NT2/D1 (cell line): ENCODE measurements at regions not wholly inside any gene's neighbourhood (a gene's known extent, or its start where the extent isn't known, plus 50 kb on each side); places are given as distances from the start of the nearest gene placed in this dataset.

Source experiments
- DNase-seq: peaks from one replicate; pipeline ENCODE4 v3.0.0-alpha.2; 2011; ENCODE audit warnings: low read depth, low spot score
- H3K27me3 ChIP-seq: 2 replicates; pipeline ENCODE4 v1.6.0; 2011; ENCODE audit warnings: mild to moderate bottlenecking; ENCODE audit not compliant: insufficient read length, insufficient read depth
- H3K36me3 ChIP-seq: 2 replicates; pipeline ENCODE4 v1.6.1; 2011; ENCODE audit warnings: mild to moderate bottlenecking, low read length, mixed read lengths; ENCODE audit not compliant: insufficient read depth, insufficient read length
- H3K4me1 ChIP-seq: 2 replicates; pipeline ENCODE4 v1.5.1; 2011; ENCODE audit not compliant: insufficient read depth, insufficient read length
- H3K4me3 ChIP-seq: 2 replicates; pipeline ENCODE4 v1.5.1; 2011; ENCODE audit warnings: low read depth; ENCODE audit not compliant: insufficient read length
- H3K9ac ChIP-seq: 2 replicates; pipeline ENCODE4 v1.6.0; 2011; ENCODE audit warnings: low read depth; ENCODE audit not compliant: insufficient read length
- H3K9me3 ChIP-seq: 2 replicates; pipeline ENCODE4 v1.5.1; 2011; ENCODE audit warnings: mild to moderate bottlenecking, low read length; ENCODE audit not compliant: insufficient read depth
- SUZ12 ChIP-seq: IDR thresholded peaks from 2 replicates; pipeline ENCODE4 v1.6.1; 2011; ENCODE audit not compliant: insufficient read length, insufficient read depth; ENCODE audit errors: extremely low read depth
- YY1 ChIP-seq: IDR thresholded peaks from 2 replicates; pipeline ENCODE4 v1.6.1; 2011; ENCODE audit not compliant: insufficient read length, insufficient read depth
- ZNF274 ChIP-seq: IDR thresholded peaks from 2 replicates; pipeline ENCODE4 v1.6.1; 2011; ENCODE audit warnings: mild to moderate bottlenecking, low read depth, low read length

GRCh38 chrY:7810359-7810758 is 898.8 kb upstream of the AMELY start:
- Histone ChIP-seq H3K9me3 (no peaks in the 10 kb centered on the region), H3K4me3 (no peak overlapping the region), H3K36me3 (no peaks in the 10 kb centered on the region), H3K9ac (no peak overlapping the region), H3K27me3 (no peaks in the 10 kb centered on the region), H3K4me1 (no peaks in the 10 kb centered on the region)
- TF ChIP-seq SUZ12, result no peak
- TF ChIP-seq ZNF274, result no peak
- TF ChIP-seq YY1, result no peak
- DNase-seq, result no peak

- DNase-seq, result no peak
- TF ChIP-seq YY1 (no peak), SUZ12 (no peak), ZNF274 (no peak)
- H3K4me1 ChIP-seq, result no peaks in the 10 kb centered on the region
Measured at GRCh38 chrY:7807516-7807870, 895.9 kb upstream of the AMELY start.

GRCh38 chrY:7806592-7807515 is 895.3 kb upstream of the AMELY start:
- no peak for DNase-seq
- Histone ChIP-seq H3K4me3 (no peak overlapping the region), H3K27me3 (no peaks in the 10 kb centered on the region), H3K9ac (no peak overlapping the region), H3K36me3 (no peaks in the 10 kb centered on the region), H3K4me1 (no peaks in the 10 kb centered on the region), H3K9me3 (no peaks in the 10 kb centered on the region)
- TF ChIP-seq YY1, result no peak
- TF ChIP-seq SUZ12, result no peak
- no peak for TF ChIP-seq ZNF274

More at GRCh38 chrY:7807516-7807870, 895.9 kb upstream of the AMELY start:
- Histone ChIP-seq H3K9ac (no peak overlapping the region), H3K27me3 (no peaks in the 10 kb centered on the region), H3K9me3 (no peaks in the 10 kb centered on the region), H3K4me3 (no peak overlapping the region), H3K36me3 (no peaks in the 10 kb centered on the region)

- Histone ChIP-seq H3K9ac (no peak overlapping the region), H3K4me1 (no peaks in the 10 kb centered on the region), H3K9me3 (no peaks in the 10 kb centered on the region), H3K4me3 (no peak overlapping the region), H3K36me3 (no peaks in the 10 kb centered on the region), H3K27me3 (no peaks in the 10 kb centered on the region)
- DNase-seq, result no peak
- no peak for TF ChIP-seq ZNF274
- TF ChIP-seq YY1, result no peak
- TF ChIP-seq SUZ12, result no peak
Measured at GRCh38 chrY:7805624-7806023, 894.1 kb upstream of the AMELY start.

- no peaks in the 10 kb centered on the region for H3K27me3 ChIP-seq
- no peak overlapping the region for H3K9ac ChIP-seq
- TF ChIP-seq ZNF274, result no peak
- no peak for TF ChIP-seq SUZ12
- no peak for TF ChIP-seq YY1
- DNase-seq, result no peak
- H3K4me3 ChIP-seq, result no peak overlapping the region
- no peaks in the 10 kb centered on the region for H3K4me1 ChIP-seq
- H3K36me3 ChIP-seq, result no peaks in the 10 kb centered on the region
- H3K9me3 ChIP-seq, result no peaks in the 10 kb centered on the region
Measured at GRCh38 chrY:7803737-7804136, 892.2 kb upstream of the AMELY start.

GRCh38 chrY:7796128-7796527 is 884.6 kb upstream of the AMELY start:
- H3K9ac ChIP-seq, result no peak overlapping the region
- no peak for DNase-seq
- H3K4me1 ChIP-seq, result no peaks in the 10 kb centered on the region
- no peaks in the 10 kb centered on the region for H3K27me3 ChIP-seq
- H3K4me3 ChIP-seq, result no peak overlapping the region
- TF ChIP-seq ZNF274 (no peak), YY1 (no peak)
- H3K36me3 ChIP-seq, result no peaks in the 10 kb centered on the region
- H3K9me3 ChIP-seq, result no peaks in the 10 kb centered on the region

- Histone ChIP-seq H3K9ac (no peak overlapping the region), H3K36me3 (no peaks in the 10 kb centered on the region), H3K27me3 (no peaks in the 10 kb centered on the region), H3K4me3 (no peak overlapping the region), H3K4me1 (no peaks in the 10 kb centered on the region), H3K9me3 (no peaks in the 10 kb centered on the region)
- no peak for DNase-seq
- no peak for TF ChIP-seq SUZ12
- no peak for TF ChIP-seq YY1
- no peak for TF ChIP-seq ZNF274
Measured at GRCh38 chrY:7794441-7794840, 882.9 kb upstream of the AMELY start.
